Suprapubic skin (tissue), 3 donors: ENCODE measurements at regions not wholly inside any gene's neighbourhood (a gene's known extent, or its start where the extent isn't known, plus 50 kb on each side); places are given as distances from the start of the nearest gene placed in this dataset.

ENCODE experiments used
- POLR2A ChIP-seq, 2 donors: fragments of 450-650 bp; IDR thresholded peaks; one replicate each; pipeline ENCODE4 v1.6.1; 2017; ENCODE audit warnings: antibody characterized with exemption in 2 of 2, mild to moderate bottlenecking in 2 of 2, moderate library complexity in 2 of 2
- TF ChIP-seq, protein P1 (sequence below), 2 donors: fragments of 200-600 bp in 1 of 2; fragments of 450-650 bp in 1 of 2; sonication (generic) in 1 of 2; IDR thresholded peaks; one replicate each; pipeline ENCODE4 v1.5.1; 2016 to 2019; ENCODE audit warnings: antibody characterized with exemption in 2 of 2, mild to moderate bottlenecking in 1 of 2, moderate library complexity in 1 of 2

DNA sequence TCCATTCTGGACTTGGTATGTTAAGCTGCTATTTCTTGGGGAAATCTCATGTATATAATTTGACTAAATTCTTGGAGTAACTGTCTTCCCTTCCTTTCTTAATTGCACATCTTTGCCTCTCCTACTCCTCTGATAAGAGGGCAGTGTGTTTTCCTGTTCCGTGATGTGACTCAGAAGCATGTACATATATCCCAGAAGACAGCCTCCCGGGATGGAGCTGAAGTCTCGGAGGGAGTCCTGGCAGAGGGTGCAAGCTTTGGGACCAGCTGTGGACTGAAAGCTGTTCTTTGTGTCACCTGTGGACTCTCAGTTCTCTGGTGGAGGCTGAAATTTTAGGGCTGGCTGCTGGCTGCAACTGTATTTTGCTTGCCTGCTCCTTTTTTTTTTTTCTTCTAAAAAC, 54.7 kb upstream of the MGAT5 start:
- TF ChIP-seq, protein P1, sequence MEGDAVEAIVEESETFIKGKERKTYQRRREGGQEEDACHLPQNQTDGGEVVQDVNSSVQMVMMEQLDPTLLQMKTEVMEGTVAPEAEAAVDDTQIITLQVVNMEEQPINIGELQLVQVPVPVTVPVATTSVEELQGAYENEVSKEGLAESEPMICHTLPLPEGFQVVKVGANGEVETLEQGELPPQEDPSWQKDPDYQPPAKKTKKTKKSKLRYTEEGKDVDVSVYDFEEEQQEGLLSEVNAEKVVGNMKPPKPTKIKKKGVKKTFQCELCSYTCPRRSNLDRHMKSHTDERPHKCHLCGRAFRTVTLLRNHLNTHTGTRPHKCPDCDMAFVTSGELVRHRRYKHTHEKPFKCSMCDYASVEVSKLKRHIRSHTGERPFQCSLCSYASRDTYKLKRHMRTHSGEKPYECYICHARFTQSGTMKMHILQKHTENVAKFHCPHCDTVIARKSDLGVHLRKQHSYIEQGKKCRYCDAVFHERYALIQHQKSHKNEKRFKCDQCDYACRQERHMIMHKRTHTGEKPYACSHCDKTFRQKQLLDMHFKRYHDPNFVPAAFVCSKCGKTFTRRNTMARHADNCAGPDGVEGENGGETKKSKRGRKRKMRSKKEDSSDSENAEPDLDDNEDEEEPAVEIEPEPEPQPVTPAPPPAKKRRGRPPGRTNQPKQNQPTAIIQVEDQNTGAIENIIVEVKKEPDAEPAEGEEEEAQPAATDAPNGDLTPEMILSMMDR (IDR thresholded peaks at IDR 0.05) = no peak
- no peak for TF ChIP-seq POLR2A (IDR thresholded peaks at IDR 0.05)
